NB4 (cell line): ENCODE measurements at regions not wholly inside any gene's neighbourhood (a gene's known extent, or its start where the extent isn't known, plus 50 kb on each side); places are given as distances from the start of the nearest gene placed in this dataset.
"Not testable (repeated sequence)": the region's sequence is repeated elsewhere in the genome, so short reads cannot be mapped to it uniquely, and the experiment has no call there.

Experiments used
- DNase-seq: peaks from one replicate; pipeline ENCODE4 v3.0.0; 2010; ENCODE audit warnings: low read depth
- H3K4me3 ChIP-seq: one replicate; pipeline ENCODE4 v1.5.1; 2011; ENCODE audit warnings: mild to moderate bottlenecking, low read depth, low read length, moderate library complexity
- CTCF ChIP-seq: IDR thresholded peaks from one replicate; pipeline ENCODE4 v1.5.1; 2012; ENCODE audit warnings: low read depth, low read length
- MAX ChIP-seq: IDR thresholded peaks from 2 replicates; pipeline ENCODE4 v1.6.1; 2011; ENCODE audit warnings: low read depth, low read length
- MYC ChIP-seq: IDR thresholded peaks from 2 replicates; pipeline ENCODE4 v1.6.1; 2011; ENCODE audit warnings: low read depth, low read length
- POLR2A ChIP-seq: IDR thresholded peaks from 2 replicates; pipeline ENCODE4 v1.6.1; 2011; ENCODE audit warnings: mild to moderate bottlenecking; ENCODE audit not compliant: insufficient read length; ENCODE audit errors: extremely low read depth

- no peak overlapping the region for H3K4me3 ChIP-seq
Measured at GRCh38 chr13:97542102-97542685, 108.2 kb downstream of the RAP2A start.

GRCh38 chr13:97544031-97544765 lies 110.2 kb downstream of the RAP2A start:
- no peak overlapping the region for H3K4me3 ChIP-seq
- no peak for DNase-seq
- no peak for TF ChIP-seq MYC
- no peak for TF ChIP-seq MAX
- TF ChIP-seq POLR2A, result no peak
- no peak for TF ChIP-seq CTCF

More at GRCh38 chr13:97542102-97542685, 108.2 kb downstream of the RAP2A start:
- DNase-seq, result no peak
- TF ChIP-seq MAX (no peak), POLR2A (no peak), CTCF (no peak), MYC (no peak)

GRCh38 chr13:97544971-97545499 lies 111.1 kb downstream of the RAP2A start:
- H3K4me3 ChIP-seq, DNase-seq: not testable (repeated sequence)

- no peak overlapping the region for H3K4me3 ChIP-seq
- TF ChIP-seq MAX, result no peak
- no peak for TF ChIP-seq POLR2A
- TF ChIP-seq MYC, result no peak
- TF ChIP-seq CTCF, result no peak
- DNase-seq, result no peak
Measured at GRCh38 chr13:97548138-97548537, 114.2 kb downstream of the RAP2A start.

- no peak for TF ChIP-seq MYC
- TF ChIP-seq POLR2A, result no peak
- TF ChIP-seq CTCF, result no peak
- TF ChIP-seq MAX, result no peak
- DNase-seq, result no peak
- H3K4me3 ChIP-seq, result no peak overlapping the region
Measured at GRCh38 chr13:97548711-97549110, 114.7 kb downstream of the RAP2A start.

GRCh38 chr13:97549201-97549600 lies 115.2 kb downstream of the RAP2A start:
- TF ChIP-seq MYC (no peak), MAX (no peak), POLR2A (no peak), CTCF (no peak)
- no peak for DNase-seq
- no peak overlapping the region for H3K4me3 ChIP-seq
